ENCODE measurements at regions not wholly inside any gene's neighbourhood (a gene's known extent, or its start where the extent isn't known, plus 50 kb on each side); places are given as distances from the start of the nearest gene placed in this dataset.
"Not testable (repeated sequence)": the region's sequence is repeated elsewhere in the genome, so short reads cannot be mapped to it uniquely, and the experiment has no call there.

DNA sequence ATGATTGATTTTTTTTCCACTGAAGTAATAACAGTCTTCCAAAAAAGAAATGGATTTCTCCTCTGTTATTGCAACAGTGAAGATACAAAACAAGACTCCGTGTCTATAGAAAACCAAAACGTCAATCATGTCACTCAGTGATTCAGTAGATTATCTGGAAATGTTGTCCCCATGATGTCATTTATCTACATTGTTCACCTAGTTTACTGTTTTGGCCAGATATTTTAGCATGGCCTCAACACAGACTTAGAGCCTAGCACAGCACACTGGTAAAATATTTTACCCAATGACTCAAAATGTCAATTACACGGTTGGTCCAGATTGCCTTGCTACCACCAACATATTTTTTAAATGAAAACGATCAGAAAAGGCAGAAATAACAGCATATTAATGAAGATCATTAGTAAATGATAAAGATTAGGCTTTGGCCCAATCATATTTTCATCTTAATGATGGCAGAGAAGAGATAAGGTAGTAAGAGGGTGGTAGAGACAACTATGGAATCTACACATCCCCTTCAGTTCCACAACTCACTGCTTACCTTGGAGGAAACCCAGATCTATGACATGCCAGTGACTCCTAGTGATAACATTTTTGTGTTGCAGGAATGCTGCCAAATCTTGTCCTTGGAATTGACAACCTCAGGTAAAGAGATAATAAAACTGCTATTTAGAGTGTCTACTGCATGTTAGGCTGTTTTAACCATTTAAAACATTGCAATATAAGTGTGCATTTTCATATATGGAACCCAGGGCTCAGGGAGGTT, 347.7 kb upstream of the ARPP21 start:
- intact Hi-C loops (cut with DNase I): no loop called here
- no peak for DNase-seq

GRCh38 chr3:35292568-35292967, 346.8 kb upstream of the ARPP21 start:
- intact Hi-C loops (cut with DNase I): no loop called here
- DNase-seq: no peak

DNA sequence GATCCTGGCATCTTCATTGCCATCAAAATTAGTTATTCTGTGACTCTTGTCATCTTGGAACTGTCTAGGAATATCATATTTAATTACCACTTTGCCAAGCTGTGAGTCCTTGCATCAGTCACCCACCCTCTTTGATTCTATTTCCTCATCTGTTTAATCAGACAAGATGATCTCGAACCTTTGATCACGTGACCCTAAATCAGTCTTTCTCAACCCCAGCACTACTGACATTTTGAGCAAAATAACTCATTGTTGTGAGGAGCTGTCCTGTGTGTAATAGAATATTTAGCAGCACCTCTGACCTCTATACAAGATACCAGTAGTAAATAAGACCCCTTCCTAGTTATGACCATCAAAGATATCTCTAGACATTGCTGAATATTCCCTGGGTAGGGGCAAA, 343.4 kb upstream of the ARPP21 start:
- DNase-seq: no peak
- intact Hi-C loops (cut with DNase I): no loop called here

DNA sequence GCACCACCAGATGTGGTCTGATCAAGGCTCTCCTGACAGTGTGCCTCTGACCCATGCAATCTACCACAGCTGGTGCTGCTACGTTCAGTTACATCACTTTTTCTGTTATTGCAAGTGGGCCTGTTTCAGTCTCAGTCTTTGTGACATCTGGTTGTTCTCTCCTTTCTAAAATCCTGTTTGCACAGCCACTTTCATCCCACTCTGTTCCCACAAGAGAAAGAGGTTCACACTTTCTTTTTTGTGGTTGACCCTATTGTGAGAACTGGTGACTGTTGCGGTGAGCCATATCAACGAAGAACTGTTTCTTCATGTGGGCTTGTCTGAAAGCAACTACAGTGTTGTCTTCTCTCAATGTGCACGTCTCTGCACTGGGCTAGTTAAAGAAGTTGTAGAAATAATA, 342.8 kb upstream of the ARPP21 start:
- DNase-seq: no peak

DNA sequence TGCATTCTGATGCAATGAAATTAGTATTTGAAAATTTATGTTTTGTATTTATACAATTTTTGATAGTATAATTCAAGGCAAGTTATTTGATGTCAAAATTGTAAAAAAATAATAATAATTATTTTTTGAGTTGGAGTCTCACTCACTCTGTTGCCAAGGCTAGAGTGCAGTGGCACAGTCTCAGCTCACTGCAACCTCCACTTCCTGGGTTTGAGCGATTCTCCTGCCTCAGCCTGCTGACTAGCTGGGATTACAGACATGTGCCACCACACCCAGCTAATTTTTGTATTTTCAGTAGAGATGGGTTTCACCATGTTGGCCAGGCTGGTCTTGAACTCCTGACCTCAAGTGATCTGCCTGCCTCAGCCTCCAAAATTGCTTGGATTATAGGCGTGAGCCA, 342.4 kb upstream of the ARPP21 start:
- DNase-seq; intact Hi-C loops (cut with DNase I): not testable (repeated sequence)

More for the DNA sequence above, 342.8 kb upstream of the ARPP21 start:
- intact Hi-C loops (cut with DNase I): no loop called here

DNA sequence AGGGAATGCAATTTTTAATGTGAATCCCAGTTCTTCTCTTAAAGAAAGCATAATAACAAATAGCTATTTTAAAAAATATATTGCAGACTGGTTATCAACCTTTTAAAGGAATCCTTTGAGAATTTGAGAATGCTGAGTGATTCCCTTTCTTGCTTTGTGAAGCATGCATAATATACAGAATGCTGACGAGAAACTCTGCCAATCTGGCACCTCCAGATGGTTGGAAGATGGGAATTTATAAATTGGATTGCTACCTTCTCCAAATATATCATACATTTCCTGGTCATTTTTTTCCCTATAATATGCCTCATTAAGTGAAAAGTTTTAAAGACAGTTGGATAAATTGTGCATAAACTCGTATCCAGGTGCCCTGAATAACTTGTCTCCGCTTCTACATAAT, 333.9 kb upstream of the ARPP21 start:
- DNase-seq: no peak
- intact Hi-C loops (cut with DNase I): no loop called here

DNA sequence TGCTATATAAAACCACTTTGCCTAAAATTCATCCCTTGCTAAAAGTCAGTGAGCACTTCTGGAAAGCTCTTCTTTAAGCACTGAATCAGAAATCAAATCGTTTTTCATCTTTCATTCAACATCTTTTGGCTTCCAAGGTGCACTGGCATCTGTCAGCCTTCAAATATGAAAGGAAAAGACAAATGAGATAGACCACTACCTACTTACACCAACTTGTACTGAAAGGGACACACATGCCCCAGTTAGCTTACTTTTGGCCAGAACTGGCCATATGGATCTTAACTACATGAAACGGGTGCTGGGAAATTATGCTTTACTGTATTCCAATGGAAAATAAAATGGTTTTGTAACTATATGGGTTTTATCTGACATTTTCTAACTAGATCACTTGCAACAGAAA, 332.0 kb upstream of the ARPP21 start:
- DNase-seq: no peak
- intact Hi-C loops (cut with DNase I): no loop called here

GRCh38 chr3:35316841-35317240, 322.5 kb upstream of the ARPP21 start:
- DNase-seq; intact Hi-C loops (cut with DNase I): not testable (repeated sequence)

GRCh38 chr3:35320646-35321407, 318.5 kb upstream of the ARPP21 start:
- DNase-seq: no peak
- intact Hi-C loops (cut with DNase I): no loop called here

DNA sequence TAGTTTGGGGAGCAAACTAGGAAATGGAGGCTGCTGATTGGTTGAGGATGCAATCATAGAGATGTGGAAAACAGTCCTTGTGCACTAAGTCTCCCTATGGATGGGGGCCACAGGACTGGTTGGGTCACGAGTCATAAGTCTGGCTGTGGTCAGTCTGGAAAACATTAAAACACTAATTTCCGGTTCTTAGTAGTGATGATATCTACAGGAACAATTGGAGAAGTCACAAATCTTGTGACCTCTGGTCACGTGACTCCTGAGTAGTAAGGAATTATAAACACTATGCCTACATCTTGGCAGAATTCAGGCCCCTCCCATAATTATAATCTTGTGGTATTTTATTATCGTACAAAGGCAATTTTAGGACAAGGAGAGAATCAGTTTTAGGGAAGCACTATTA, 317.3 kb upstream of the ARPP21 start:
- DNase-seq: no peak
- intact Hi-C loops (cut with DNase I): no loop called here

DNA sequence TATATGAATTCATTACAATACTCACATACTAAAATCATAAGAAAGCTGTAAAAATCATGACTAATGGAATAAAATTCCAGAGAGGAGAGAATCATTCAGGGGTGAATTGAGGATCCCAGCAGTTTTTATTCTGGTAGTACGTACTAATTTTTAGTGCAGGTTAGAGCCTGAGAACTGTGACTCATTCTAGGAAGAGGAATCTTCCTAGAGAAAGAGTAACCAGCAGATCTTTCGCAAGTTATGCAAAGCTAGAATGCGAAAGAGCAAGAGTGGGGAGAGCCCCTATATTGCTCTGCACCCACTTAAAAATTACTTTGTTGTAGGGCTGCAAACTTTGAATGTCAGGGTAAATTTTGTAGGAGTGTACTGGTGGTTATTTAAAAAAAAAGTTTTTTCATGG, 303.6 kb upstream of the ARPP21 start:
- intact Hi-C loops (cut with DNase I): no loop called here
- DNase-seq: no peak

DNA sequence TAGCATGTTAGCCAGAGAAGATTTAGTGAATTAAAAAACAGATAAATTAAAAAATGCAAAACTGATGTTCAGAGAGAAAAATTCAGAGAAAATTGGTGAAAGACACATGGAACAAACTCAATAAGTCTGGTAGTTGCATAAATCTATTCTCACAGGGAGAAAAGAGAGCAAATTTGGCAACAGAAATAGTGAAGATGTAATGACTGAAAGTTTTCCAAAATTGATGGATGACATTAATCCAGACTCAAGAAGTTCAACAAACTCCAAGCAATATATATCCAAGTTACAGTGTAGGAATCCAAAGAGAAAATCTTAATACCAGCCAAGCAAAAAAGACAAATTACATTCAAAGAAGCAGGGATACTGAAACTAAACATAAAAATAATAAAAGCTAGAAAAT, 302.7 kb upstream of the ARPP21 start:
- no peak for DNase-seq
- intact Hi-C loops (cut with DNase I): no loop called here

GRCh38 chr3:35338186-35338585, 301.1 kb upstream of the ARPP21 start:
- intact Hi-C loops (cut with DNase I): no loop called here
- DNase-seq: no peak

GRCh38 chr3:35380196-35380595, 259.1 kb upstream of the ARPP21 start:
- intact Hi-C loops (cut with DNase I): no loop called here
- no peak for DNase-seq

DNA sequence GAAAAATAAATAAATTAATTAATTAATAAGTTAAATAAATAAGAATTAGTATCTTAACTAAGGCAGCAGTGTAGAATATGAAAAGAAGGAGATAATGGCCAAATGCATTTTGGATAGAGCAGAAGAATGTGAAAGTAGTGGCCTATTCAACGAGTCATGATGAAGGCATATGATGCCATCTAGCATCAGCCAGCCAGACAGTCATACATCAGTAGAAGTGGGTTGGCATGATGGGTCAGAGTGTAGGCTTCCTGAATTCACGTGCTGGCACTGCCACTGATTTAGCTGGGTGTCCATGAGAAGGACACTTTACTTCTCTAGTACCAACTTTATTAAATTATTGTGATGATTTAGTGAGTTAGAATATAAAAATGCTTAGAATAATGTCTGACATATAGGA, 256.1 kb upstream of the ARPP21 start:
- no peak for DNase-seq
- intact Hi-C loops (cut with DNase I): no loop called here

DNA sequence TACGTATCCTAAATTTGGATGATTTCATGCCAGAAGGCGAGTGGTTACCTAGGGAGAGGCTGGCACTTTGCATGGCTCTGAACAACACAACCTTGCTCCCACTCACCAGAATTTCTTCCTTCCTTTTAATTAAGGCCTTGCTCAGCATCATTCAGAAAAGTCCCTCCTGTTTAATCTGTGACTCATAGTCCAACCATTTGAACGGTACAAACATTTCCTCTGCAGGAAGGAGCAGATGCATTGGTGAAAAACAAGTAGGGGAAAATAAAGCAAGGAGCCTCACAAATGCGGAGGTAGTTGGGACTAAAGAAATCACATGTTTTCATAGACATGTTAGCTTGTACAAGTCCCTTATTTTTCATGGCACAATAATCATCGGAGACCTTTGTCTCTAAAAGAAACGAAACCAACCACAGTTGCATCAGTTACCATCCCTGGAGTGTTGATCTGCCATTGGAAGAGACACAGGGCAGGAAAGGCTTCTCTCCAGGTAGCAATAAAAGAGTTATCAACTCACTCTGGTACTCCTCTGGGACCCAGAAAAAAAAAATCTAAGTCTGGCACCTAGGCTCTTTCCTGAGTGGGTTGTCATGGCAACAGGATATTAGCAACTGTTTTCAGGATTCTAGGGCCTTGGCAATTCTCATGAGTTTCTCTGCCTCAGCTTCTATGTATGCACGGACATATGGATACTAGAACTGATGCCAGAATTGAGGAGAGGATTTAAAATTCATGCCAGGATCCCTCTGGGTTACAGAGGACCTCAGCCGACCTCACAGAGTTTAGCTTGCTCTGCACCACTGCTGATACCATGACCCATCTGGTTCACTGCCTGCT, 255.4 kb upstream of the ARPP21 start:
- peak in 7 of 42 donors; percentile 6 to 46 (median 25) for DNase-seq
- intact Hi-C loops (cut with DNase I): no loop called here

- intact Hi-C loops (cut with DNase I): no loop called here
- no peak for DNase-seq
These were observed 254.1 kb upstream of the ARPP21 start for GRCh38 chr3:35385271-35385670.

- no peak for DNase-seq
- intact Hi-C loops (cut with DNase I): no loop called here
These were observed 249.4 kb upstream of the ARPP21 start for GRCh38 chr3:35389907-35390306.

GRCh38 chr3:35392187-35392586, 247.1 kb upstream of the ARPP21 start:
- no peak for DNase-seq
- intact Hi-C loops (cut with DNase I): no loop called here

All from head of caudate nucleus (tissue), 42 donors.